ENCODE measurements at regions not wholly inside any gene's neighbourhood (a gene's known extent, or its start where the extent isn't known, plus 50 kb on each side); places are given as distances from the start of the nearest gene placed in this dataset.

DNA sequence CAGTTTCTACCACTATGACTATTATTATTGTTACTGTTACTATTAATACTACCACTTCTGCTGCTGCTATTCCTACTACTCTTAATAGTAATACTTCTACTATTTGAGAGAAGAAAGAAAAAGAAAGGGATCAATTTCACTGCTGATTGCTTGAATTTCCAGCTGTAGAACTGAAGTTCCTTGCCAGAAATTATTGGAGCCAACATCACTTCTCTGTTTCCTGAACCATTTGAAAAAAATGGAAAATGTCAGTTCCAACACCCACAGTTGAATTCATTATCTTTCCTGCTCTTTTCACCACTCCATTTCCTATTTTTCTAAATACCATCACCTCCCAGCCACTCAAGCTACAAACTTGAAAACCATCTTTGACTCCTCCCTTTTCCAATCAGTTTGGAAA lies 54.1 kb upstream of the PIK3C2G start:
- DNase-seq, result no peak

GRCh38 chr12:18206198-18206597 lies 55.1 kb upstream of the PIK3C2G start:
- no peak for DNase-seq

GRCh38 chr12:18204053-18204452 lies 57.3 kb upstream of the PIK3C2G start:
- no peak for DNase-seq

DNA sequence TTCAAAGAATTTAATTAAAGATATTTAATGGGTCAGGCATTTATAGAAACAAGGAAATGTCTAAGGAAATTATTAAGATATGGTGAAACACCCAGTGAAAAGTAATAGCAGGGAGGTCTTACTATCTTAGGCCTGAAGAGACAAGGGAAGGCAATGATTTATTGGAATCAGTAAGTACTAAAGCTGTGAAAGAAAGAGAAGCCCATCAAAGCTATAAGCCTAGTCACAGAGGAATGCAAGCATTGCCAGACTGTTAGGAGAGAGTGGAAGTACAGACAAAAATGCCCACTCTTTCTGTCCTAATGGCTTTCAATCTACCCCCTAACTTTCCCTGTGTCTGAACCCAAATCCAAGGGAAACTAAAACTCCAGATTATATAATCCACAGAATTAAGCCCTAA lies 69.2 kb upstream of the PIK3C2G start:
- no peak for DNase-seq

DNA sequence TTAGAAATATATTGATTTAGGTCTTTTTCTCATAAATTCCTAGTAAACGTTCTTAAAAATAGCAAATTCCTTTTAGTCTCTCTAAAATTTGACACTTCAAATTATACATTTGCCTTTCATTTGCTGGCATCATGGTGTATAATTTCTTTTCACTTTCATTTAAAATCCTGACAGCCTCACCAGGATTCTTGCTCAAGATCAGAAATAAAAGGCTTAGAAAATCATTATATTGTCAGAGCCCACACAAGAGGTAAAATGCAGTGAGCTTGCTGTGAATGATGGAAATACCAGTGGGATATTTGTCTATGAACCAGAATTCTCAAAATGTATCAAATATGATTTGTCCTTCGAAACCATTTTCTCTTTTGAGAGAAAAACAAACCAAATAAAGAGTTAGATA lies 78.2 kb upstream of the PIK3C2G start:
- DNase-seq, result no peak

GRCh38 chr12:18171571-18171970 lies 81.6 kb upstream of the RERGL start:
- no peak for DNase-seq

GRCh38 chr12:18168016-18168415 lies 78.0 kb upstream of the RERGL start:
- no peak for DNase-seq

DNA sequence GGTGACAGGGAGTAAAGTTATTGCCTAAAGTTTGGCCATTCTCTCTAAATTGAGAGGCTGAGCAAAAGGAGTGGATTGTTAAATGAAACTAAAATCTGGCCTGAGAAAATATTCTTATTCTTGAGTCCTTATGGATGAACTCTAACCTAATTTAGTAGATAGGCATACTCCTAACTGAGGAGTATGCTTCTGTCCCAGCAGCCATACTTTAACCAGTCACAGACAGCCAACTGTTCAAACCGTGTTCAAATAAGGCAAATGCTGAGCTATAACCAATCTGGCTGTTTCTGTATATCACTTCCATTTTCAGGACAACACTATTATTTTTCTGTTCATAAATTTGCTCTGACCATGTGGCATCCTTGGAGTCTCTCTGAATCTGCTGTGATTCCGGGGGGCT lies 75.9 kb upstream of the RERGL start:
- no peak for DNase-seq

GRCh38 chr12:18165422-18165871 lies 75.5 kb upstream of the RERGL start:
- peak; percentile 27 for DNase-seq

DNA sequence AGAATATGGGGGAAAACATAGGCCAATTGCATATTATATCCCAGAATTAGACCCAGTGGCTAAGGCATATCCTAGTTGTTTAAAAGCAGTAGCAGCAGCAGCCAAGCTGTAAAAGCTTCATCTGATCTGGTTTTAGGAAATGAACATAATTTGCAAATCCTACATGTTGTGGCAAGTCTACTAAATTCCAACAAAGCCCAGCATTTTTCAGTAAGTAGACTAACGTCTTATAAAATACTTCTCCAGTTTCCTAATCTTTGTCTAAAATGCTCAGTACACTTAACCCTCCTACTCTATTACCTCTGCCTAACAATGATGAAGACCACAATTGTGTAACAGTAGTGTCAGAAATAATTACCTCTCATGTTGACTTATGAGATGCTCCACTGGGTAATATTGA lies 70.9 kb upstream of the RERGL start:
- no peak for DNase-seq

DNA sequence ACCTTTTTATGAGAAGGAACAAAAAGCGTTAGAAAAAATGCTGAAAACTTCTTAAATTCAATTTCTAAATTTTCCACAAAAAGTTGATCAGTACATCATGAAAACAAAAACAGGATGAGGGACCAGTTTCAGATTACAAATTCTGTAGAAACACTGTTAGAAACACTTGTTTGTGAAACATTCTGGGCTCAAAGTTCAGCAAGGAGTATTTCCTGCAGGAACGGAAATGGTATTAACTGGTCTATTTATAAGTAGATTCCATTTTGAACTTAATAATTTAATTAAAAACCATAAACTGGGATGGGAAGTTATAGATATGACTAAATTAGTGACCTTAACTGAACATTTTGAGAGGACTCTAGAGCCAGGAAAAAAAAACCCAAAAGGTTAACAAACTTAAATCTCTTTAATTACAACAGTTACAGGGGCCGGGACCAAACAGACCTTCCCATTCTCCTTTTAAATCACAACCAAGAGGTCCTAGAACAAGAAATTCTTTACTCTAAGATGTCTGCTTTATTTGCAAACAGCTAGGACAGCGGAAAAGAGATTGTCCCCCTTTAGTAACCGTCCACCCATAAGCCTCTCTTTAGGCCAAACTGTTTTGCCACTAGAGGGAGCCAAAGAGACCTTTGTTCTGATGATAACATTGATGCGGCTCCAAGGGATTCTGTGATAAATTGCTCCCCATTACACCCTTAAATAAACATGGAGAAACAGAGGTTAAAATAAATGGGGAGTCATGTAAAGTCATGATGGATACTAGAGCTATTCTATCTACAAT lies 69.0 kb upstream of the RERGL start:
- DNase-seq, result peak; percentile 50

DNA sequence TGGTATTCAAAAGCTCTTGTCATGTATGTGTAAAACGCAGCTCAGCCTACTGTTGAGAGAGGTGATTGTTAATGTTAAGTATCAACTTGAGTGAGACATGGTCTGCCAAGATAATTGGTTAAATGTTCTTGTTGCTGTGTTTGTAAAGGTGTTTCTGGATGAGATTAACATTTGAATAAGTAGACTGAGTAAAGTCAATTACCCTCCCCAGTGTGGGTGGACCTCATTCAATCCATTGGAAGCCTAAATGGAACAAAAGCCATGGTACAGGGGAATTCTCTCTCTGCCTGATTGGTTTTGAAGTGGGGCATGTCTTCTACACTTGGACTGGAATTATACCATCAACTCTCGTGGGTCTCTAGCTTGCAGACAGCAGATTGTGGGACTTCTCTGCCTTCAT lies 63.8 kb upstream of the RERGL start:
- DNase-seq, result no peak

DNA sequence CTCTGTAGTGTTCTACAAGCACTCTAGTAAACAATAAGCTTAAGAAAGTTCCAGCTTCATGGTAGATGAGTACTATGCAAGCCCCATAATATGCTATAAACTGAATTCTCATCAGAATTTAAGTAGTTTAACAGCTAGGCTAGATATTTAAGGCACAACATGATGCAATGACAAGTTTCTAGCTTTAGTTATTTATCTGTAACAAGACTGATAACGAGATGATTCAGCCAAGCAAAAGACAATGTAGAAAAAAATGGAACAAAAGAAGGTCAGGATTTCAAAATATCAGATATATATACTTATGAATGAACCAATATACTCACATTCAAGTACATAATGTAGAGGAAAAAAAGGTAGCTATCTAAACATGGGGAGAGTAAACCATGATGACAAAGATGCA lies 61.0 kb upstream of the RERGL start:
- no peak for DNase-seq

- DNase-seq, result no peak
These were observed 59.0 kb upstream of the RERGL start for GRCh38 chr12:18148961-18149360.

DNA sequence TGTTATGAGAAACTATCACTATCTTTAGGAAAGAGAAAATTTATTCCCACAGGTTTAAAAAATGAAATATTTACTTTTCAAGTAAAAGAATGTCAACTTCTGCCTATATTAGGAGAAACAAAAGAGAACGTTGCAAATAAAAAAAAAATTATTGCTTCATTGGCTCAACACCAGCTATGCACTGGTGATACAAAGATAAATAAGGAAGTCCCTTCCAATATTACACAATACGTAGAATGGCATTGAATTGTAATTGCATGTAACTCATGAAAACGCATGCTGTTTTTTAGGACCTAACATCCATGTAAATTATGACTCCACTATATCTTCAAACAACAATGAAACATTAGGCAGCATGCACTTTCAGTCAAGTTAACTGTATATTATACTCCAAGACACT lies 56.4 kb upstream of the RERGL start:
- DNase-seq, result no peak

DNA sequence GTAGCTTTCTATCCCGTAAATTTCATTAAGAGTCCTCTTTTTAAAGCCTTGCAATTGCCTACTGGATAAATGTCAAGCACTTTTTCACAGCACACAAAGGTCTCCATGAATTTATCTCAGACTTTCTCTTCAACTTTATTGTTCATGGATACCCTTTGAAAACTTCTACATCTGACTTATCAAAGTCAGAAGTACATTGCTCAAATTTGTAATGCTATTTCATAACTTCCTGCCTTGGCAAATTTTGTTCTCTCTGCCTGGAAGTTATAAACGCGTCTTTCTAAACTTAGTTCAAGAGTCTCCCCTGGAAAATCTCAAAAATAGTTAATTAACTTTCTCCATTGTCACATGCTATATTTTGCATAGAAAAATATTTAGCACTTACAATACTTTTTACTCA lies 55.9 kb upstream of the RERGL start:
- no peak for DNase-seq

DNA sequence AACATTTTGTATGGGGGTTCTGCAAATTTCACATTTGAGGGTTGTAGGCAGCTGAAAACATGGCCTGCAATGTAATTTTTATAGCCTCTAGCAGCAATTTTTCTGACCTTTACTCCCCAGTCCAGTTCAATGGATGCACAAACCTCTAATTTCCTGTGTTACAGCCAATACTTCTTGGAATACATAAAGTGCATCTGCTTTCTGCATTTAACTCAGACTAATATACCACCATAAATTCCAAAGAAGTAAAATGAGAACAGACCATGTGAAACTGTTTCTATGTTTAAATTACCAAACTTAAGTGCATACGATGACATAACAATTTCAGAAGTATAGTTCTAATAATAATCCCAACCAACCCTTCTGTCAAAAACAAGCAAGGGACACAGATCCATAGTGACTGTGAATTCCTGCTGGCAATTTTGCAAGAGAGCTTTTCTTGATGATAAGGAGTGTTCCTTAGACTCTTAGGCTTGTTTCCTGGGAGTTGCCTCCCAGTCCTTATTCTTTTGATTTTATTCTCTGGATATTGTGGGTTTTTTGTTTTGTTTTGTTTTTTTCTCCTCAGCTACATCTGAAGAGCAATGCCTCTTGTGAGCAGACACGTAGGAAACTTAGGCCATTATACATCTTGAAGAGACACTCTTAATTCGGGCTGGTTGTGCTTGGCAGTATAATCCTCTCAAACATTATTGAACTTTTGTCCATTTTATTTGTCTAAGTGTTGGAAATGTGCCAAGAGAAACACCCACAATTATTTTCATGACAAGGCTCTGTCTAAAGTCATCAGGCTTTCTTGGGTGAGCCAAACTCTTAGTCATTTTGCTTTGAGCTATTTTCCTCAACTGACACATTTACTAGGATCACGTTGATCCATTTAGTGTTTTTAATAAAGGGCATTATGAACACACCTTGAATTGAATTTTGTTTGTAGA lies 51.3 kb upstream of the RERGL start:
- no peak for DNase-seq

DNA sequence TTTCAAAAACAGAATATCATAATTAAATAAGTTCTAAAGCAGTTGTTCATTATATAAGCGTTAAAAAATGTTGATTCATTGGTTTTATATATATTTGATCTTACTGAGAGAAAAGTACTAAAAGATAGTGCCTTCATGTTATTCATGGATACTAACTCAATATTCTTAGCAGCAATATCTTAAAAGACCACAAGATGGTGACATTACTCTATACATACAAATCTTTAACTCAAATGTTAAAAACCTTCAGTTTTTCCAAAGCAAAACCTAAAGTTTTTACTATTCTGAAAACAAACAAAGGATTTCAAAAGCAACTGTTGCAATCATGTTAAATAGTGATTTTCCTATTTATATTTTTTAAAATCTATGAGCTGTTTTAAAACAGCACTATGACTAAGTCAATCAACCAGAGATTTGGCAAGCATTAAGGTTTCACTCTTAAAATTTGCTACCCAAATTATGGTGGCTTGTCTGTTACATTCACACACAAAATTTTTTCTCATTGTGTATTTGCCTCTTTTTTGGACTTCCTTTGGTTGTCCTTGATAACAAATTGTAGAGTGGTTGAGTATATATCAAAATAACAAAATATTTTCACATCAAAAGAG lies 50.1 kb upstream of the RERGL start:
- DNase-seq, result no peak
